ENCODE measurements at regions not wholly inside any gene's neighbourhood (a gene's known extent, or its start where the extent isn't known, plus 50 kb on each side); places are given as distances from the start of the nearest gene placed in this dataset.

GRCh38 chr4:132267321-132267720 is 881.8 kb upstream of the PCDH10 start:
- no peak overlapping the region for H3K27ac ChIP-seq
- no peaks in the 10 kb centered on the region for H3K36me3 ChIP-seq
- DNase-seq (ENCODE audit: low spot score), result no peak
- no peaks in the 10 kb centered on the region for H3K9me3 ChIP-seq
- intact Hi-C loops (cut with DNase I), result no loop called here
- WGBS, result 86% methylated on average over 2 of the region's 2 CpGs
- H3K4me3 ChIP-seq, result no peak overlapping the region
- H3K4me1 ChIP-seq (replicated peaks), result no peaks in the 10 kb centered on the region
- no peaks in the 10 kb centered on the region for H3K27me3 ChIP-seq (replicated peaks; ENCODE audit: insufficient read depth)
- TF ChIP-seq POLR2AphosphoS5 (IDR thresholded peaks at IDR 0.05), result no peak
- no peak for TF ChIP-seq POLR2A (IDR thresholded peaks at IDR 0.05)
- TF ChIP-seq, protein P1, sequence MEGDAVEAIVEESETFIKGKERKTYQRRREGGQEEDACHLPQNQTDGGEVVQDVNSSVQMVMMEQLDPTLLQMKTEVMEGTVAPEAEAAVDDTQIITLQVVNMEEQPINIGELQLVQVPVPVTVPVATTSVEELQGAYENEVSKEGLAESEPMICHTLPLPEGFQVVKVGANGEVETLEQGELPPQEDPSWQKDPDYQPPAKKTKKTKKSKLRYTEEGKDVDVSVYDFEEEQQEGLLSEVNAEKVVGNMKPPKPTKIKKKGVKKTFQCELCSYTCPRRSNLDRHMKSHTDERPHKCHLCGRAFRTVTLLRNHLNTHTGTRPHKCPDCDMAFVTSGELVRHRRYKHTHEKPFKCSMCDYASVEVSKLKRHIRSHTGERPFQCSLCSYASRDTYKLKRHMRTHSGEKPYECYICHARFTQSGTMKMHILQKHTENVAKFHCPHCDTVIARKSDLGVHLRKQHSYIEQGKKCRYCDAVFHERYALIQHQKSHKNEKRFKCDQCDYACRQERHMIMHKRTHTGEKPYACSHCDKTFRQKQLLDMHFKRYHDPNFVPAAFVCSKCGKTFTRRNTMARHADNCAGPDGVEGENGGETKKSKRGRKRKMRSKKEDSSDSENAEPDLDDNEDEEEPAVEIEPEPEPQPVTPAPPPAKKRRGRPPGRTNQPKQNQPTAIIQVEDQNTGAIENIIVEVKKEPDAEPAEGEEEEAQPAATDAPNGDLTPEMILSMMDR (IDR thresholded peaks at IDR 0.05), result no peak

DNA sequence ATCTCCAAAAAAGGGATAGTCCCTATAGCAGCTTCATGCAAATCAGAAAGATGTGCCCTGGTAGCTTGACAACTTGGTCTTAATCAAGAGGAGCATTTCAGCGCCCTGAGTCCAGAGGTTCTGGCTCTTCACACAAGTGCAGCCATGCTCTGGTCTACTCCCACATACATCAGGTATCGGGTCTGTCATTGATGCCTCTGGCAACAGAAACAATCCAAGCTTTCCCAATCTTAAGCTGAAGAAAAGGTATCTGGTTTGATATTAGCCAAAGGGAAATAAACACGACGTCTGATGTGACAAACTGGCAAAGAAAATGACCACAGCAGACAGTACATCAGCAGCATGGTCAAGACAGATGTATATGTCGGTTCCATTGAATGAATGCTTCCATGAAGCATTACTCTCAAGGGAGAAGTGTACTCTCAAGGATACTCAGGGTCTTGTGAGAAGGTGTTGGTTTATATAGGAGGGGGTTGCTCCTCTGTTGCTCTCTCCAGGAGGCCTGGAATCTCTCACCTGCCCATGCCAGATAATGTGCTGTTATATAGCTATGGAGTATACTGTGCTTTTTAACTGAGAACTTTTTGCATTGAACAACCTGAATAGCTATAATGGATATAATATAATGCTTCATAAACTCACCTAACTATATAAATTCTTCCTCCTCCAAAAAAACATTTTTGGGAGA is 879.6 kb upstream of the PCDH10 start:
- H3K27ac ChIP-seq, result no peak overlapping the region
- no peaks in the 10 kb centered on the region for H3K9me3 ChIP-seq
- no peaks in the 10 kb centered on the region for H3K4me1 ChIP-seq (replicated peaks)
- TF ChIP-seq, protein P1 (IDR thresholded peaks at IDR 0.05), result no peak
- no peak for TF ChIP-seq POLR2AphosphoS5 (IDR thresholded peaks at IDR 0.05)
- no peak for TF ChIP-seq POLR2A (IDR thresholded peaks at IDR 0.05)
- intact Hi-C loops (cut with DNase I), result no loop called here
- H3K36me3 ChIP-seq, result no peaks in the 10 kb centered on the region
- DNase-seq (ENCODE audit: low spot score), result no peak
- no peak overlapping the region for H3K4me3 ChIP-seq
- no peaks in the 10 kb centered on the region for H3K27me3 ChIP-seq (replicated peaks; ENCODE audit: insufficient read depth)
- WGBS, result 92% methylated on average over 5 of the region's 5 CpGs

DNA sequence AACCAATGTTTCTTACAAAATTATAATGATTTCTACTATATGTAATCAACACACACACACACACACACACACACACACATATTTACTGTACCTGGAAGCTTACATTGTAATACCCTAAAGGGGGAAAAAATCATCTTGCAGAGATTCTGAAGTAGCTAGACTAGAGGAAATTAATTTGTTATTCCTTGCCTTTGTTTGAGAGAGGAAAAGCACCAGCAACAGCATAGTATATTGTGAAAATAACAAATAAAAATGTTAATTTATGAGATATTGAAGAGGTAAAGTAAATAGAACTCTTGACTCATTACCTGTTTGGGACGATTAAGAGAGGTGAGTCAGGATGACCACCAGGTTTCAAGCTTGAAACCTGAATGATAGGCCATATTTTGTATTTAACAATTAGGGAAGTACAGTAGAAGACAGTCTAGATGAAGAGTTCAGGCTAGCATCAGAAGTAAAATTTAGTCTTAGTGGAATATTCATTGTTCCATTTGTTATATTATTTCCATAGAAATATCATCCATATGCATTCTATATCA is 873.4 kb upstream of the PCDH10 start:
- Histone ChIP-seq H3K36me3 (no peaks in the 10 kb centered on the region), H3K4me1 (replicated peaks) (no peaks in the 10 kb centered on the region), H3K4me3 (no peak overlapping the region), H3K27ac (no peak overlapping the region), H3K9me3 (no peaks in the 10 kb centered on the region), H3K27me3 (replicated peaks; ENCODE audit: insufficient read depth) (no peaks in the 10 kb centered on the region)
- no peak for DNase-seq (ENCODE audit: low spot score)
- TF ChIP-seq, protein P1 (IDR thresholded peaks at IDR 0.05), result no peak
- TF ChIP-seq POLR2A (IDR thresholded peaks at IDR 0.05), result no peak
- TF ChIP-seq POLR2AphosphoS5 (IDR thresholded peaks at IDR 0.05), result no peak
- WGBS, result 48% methylated on average over 1 of the region's 1 CpG
- intact Hi-C loops (cut with DNase I), result no loop called here

GRCh38 chr4:132276185-132276584 is 872.9 kb upstream of the PCDH10 start:
- intact Hi-C loops (cut with DNase I), result no loop called here
- Histone ChIP-seq H3K9me3 (no peaks in the 10 kb centered on the region), H3K4me1 (replicated peaks) (no peaks in the 10 kb centered on the region), H3K4me3 (no peak overlapping the region), H3K27ac (no peak overlapping the region), H3K36me3 (no peaks in the 10 kb centered on the region), H3K27me3 (replicated peaks; ENCODE audit: insufficient read depth) (no peaks in the 10 kb centered on the region)
- DNase-seq (ENCODE audit: low spot score), result no peak
- 90% methylated on average over 4 of the region's 4 CpGs for WGBS
- TF ChIP-seq, protein P1 (IDR thresholded peaks at IDR 0.05), result no peak
- no peak for TF ChIP-seq POLR2AphosphoS5 (IDR thresholded peaks at IDR 0.05)
- no peak for TF ChIP-seq POLR2A (IDR thresholded peaks at IDR 0.05)

DNA sequence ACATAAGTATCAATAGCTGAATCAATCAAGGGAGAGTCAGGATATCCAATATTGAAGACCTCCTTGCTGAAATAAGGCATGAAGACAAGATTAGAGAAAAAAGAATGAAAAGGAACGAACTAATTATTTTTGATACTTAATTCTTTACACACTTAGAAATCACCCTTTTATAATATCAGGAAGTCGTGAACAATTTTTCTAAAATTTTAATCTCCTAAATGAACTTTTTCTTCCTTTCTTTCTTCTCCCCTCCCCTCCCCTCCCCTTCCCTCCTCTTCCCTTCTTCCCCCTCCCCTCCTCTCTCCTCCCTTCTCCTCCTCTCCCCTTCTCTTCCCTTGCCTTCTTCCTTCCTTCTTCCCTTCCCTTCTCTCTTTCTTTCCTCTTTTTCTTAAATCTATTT is 872.1 kb upstream of the PCDH10 start:
- H3K36me3 ChIP-seq, result no peaks in the 10 kb centered on the region
- no peak for DNase-seq (ENCODE audit: low spot score)
- WGBS, result 92% methylated on average over 2 of the region's 2 CpGs
- H3K4me1 ChIP-seq (replicated peaks), result no peaks in the 10 kb centered on the region
- TF ChIP-seq POLR2A (IDR thresholded peaks at IDR 0.05) (no peak), POLR2AphosphoS5 (IDR thresholded peaks at IDR 0.05) (no peak)
- TF ChIP-seq, protein P1 (IDR thresholded peaks at IDR 0.05), result no peak
- no peak overlapping the region for H3K4me3 ChIP-seq
- H3K27me3 ChIP-seq (replicated peaks; ENCODE audit: insufficient read depth), result no peaks in the 10 kb centered on the region
- intact Hi-C loops (cut with DNase I), result no loop called here
- H3K9me3 ChIP-seq, result no peaks in the 10 kb centered on the region
- no peak overlapping the region for H3K27ac ChIP-seq

Data from prostate gland (tissue), 2 donors.